MCF 10A (cell line): ENCODE measurements at regions not wholly inside any gene's neighbourhood (a gene's known extent, or its start where the extent isn't known, plus 50 kb on each side); places are given as distances from the start of the nearest gene placed in this dataset.

Experiments
- BruUV-seq: library from RNA; stranded (reverse); fragments of 400-500 nt; replicated peaks from 2 replicates; lab custom pipeline; 2021; lab: Mats Ljungman, UMichigan
- CTCF ChIA-PET: fragments of 300-600 bp; sonication (Branson Sonifier 250); formaldehyde crosslinking; extraction: SDS; loops from one replicate; lab custom pipeline; 2021; ENCODE audit warnings: antibody characterized with exemption, inconsistent platforms; lab: Yijun Ruan, JAX
- POLR2A ChIA-PET: fragments of 300-600, 350-650 bp; sonication (Branson Sonifier 250); formaldehyde crosslinking; extraction: SDS; loops from one replicate; lab custom pipeline; 2020; ENCODE audit warnings: antibody characterized with exemption, inconsistent platforms; lab: Yijun Ruan, JAX
- DNase-seq: peaks from one replicate; pipeline ENCODE4 v3.0.0-alpha.2; 2018; ENCODE audit not compliant: unreplicated experiment
- H3K27ac Mint-ChIP-seq: one replicate; pipeline ENCODE4 v1.8.0; 2022; ENCODE audit warnings: mild to moderate bottlenecking, low read depth, mixed read lengths; ENCODE audit not compliant: unreplicated experiment
- H3K27me3 Mint-ChIP-seq: one replicate; pipeline ENCODE4 v1.8.0; 2022; ENCODE audit warnings: mixed read lengths; ENCODE audit not compliant: insufficient read depth, unreplicated experiment
- H3K36me3 Mint-ChIP-seq: one replicate; pipeline ENCODE4 v1.8.0; 2022; ENCODE audit warnings: mild to moderate bottlenecking, moderate library complexity, mixed read lengths; ENCODE audit not compliant: insufficient read depth, unreplicated experiment
- H3K4me1 Mint-ChIP-seq: one replicate; pipeline ENCODE4 v1.8.0; 2022; ENCODE audit warnings: mixed read lengths; ENCODE audit not compliant: insufficient read depth, unreplicated experiment
- H3K4me3 Mint-ChIP-seq: one replicate; pipeline ENCODE4 v1.8.0; 2022; ENCODE audit warnings: mild to moderate bottlenecking, moderate library complexity, mixed read lengths; ENCODE audit not compliant: unreplicated experiment
- H3K9me3 Mint-ChIP-seq: one replicate; pipeline ENCODE4 v1.8.0; 2022; ENCODE audit warnings: mixed read lengths; ENCODE audit not compliant: unreplicated experiment
- intact Hi-C: fragments of 100-400 bp; cut with micrococcal nuclease; formaldehyde crosslinking; loops from 2 replicates; pipeline ENCODE4 v1.14.1; 2022
- TF ChIP-seq, protein P1 (sequence below): fragments of 200-600 bp; IDR thresholded peaks from one replicate; pipeline ENCODE4 v1.8.0; 2022; ENCODE audit warnings: antibody characterized with exemption, mild to moderate bottlenecking; ENCODE audit not compliant: unreplicated experiment

DNA sequence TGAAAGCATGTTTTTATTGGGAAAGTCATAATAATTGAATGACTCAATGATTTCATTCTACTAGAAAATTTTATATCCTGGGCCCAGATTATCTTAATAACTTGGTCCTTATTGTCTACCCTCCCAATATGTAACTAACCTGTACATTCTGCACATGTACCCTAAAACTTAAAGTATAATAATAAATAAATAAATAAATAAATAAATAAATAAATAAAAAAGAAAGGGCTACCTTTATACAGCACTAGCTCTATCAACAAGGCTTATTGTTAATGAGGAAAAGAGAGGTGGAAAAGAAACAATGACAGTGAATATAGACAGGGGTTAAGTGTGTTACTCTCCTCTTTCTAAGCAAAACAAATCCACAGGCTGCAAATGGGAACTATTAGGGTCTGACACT is 83.6 kb downstream of the GRIN2B start:
- Mint-ChIP-seq H3K27me3 (peaks cover 24% of the 10 kb centered on the region), H3K27ac (no peak overlapping the region), H3K9me3 (peaks cover 6% of the 10 kb centered on the region), H3K4me1 (no peaks in the 10 kb centered on the region), H3K36me3 (no peaks in the 10 kb centered on the region), H3K4me3 (no peak overlapping the region)
- ChIA-PET POLR2A (no interaction called here), CTCF (interaction anchor here (0.6 kb wide), 1 partner anchor 1005 kb away, joined by 3 read pairs; no protein-coding TSS in a partner anchor)
- TF ChIP-seq, protein P1, sequence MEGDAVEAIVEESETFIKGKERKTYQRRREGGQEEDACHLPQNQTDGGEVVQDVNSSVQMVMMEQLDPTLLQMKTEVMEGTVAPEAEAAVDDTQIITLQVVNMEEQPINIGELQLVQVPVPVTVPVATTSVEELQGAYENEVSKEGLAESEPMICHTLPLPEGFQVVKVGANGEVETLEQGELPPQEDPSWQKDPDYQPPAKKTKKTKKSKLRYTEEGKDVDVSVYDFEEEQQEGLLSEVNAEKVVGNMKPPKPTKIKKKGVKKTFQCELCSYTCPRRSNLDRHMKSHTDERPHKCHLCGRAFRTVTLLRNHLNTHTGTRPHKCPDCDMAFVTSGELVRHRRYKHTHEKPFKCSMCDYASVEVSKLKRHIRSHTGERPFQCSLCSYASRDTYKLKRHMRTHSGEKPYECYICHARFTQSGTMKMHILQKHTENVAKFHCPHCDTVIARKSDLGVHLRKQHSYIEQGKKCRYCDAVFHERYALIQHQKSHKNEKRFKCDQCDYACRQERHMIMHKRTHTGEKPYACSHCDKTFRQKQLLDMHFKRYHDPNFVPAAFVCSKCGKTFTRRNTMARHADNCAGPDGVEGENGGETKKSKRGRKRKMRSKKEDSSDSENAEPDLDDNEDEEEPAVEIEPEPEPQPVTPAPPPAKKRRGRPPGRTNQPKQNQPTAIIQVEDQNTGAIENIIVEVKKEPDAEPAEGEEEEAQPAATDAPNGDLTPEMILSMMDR = no peak
- no TSS peak for BruUV-seq
- no peak for DNase-seq
- intact Hi-C loops = no loop called here

DNA sequence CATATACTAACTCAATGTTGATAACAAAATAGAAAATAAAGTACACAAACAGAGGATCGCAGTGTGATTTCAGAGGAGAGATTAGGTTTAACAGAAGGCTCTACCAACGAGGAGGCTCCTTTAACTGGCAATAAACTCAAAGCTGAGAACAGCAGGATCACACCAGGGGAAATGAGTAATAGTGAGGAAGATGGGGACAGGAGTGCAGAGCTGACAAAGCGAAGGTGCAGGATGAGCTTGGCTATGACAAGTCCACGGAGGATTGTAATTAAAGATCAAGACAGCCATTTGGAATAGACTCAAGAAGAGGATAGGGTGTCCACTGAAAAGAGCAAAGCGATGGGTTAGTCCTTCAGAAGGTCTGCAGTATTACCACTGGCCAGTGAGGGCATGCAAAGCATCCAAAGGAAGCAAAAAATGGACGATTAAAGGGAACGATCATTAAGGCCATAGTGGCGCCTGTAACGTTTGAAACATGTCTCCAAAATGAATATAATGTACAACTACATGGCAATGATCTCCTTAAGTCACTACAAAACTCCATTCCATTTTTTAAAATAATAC is 85.3 kb downstream of the GRIN2B start:
- H3K9me3 Mint-ChIP-seq = peaks cover 6% of the 10 kb centered on the region

DNA sequence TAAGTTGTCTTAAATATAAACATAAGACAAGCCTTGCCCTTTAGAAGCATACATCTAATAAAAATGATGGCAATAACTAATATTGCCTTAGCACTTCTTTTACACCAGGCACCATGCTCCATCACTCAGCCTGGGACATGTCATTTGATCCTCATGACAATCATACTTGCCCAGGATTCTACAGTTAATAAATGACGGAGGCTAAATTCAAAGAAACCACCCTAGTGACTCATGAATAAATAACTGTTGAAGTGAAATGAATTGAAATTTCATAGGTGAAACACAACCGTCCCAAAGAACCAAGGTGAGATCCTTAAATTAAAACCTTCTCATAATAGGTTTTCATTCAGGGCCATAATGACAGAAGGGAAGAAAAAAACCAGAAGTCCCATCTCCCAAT is 89.5 kb downstream of the GRIN2B start:
- Mint-ChIP-seq H3K27me3 (peaks cover 14% of the 10 kb centered on the region), H3K4me3 (no peak overlapping the region), H3K4me1 (no peaks in the 10 kb centered on the region), H3K36me3 (no peaks in the 10 kb centered on the region), H3K27ac (no peak overlapping the region), H3K9me3 (peaks cover 2% of the 10 kb centered on the region)
- TF ChIP-seq, protein P1 = no peak
- DNase-seq = no peak
- intact Hi-C loops = no loop called here
- POLR2A ChIA-PET = no interaction called here
- no TSS peak for BruUV-seq
- CTCF ChIA-PET = no interaction called here

More for the DNA sequence above, 85.3 kb downstream of the GRIN2B start:
- BruUV-seq = no TSS peak
- no peak for DNase-seq
- CTCF ChIA-PET = interaction anchor here (0.7 kb wide), 1 partner anchor 46 kb away, joined by 4 read pairs; no protein-coding TSS in a partner anchor
- POLR2A ChIA-PET = interaction anchor here (0.6 kb wide), 1 partner anchor 25 kb away, joined by 3 read pairs; no protein-coding TSS in a partner anchor
- H3K27me3 Mint-ChIP-seq = peaks cover 20% of the 10 kb centered on the region
- intact Hi-C loops = no loop called here
- no peaks in the 10 kb centered on the region for H3K4me1 Mint-ChIP-seq
- TF ChIP-seq, protein P1 = no peak
- no peak overlapping the region for H3K27ac Mint-ChIP-seq
- no peaks in the 10 kb centered on the region for H3K36me3 Mint-ChIP-seq
- H3K4me3 Mint-ChIP-seq = no peak overlapping the region

DNA sequence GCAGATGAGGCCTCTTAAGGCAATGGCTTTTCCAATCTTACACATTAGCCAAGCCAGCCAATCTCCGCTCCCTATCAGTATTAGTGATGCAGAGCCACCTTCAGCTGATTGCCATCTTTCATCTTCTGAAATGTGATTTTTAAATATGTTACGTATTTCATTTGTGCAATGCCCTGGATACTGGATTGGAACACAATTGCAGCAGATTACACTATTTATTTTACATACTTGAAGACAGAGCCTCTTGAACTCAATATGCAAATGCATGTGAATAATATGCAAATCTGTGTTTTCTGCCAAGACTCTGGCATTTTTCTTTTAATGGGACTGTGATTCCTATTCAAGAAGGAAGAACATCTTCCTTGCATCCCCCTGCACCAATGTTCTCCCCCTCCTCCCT is 90.5 kb downstream of the GRIN2B start:
- no peak for DNase-seq
- intact Hi-C loops = no loop called here
- Mint-ChIP-seq H3K27ac (no peak overlapping the region), H3K4me1 (no peaks in the 10 kb centered on the region), H3K36me3 (no peaks in the 10 kb centered on the region), H3K9me3 (no peaks in the 10 kb centered on the region), H3K27me3 (peaks cover 5% of the 10 kb centered on the region), H3K4me3 (no peak overlapping the region)
- ChIA-PET POLR2A (no interaction called here), CTCF (interaction anchor here (0.7 kb wide), 1 partner anchor 30 kb away, joined by 3 read pairs; no protein-coding TSS in a partner anchor)
- BruUV-seq = no TSS peak
- TF ChIP-seq, protein P1 = no peak
